Stomach (tissue), 4 donors: ENCODE measurements at regions not wholly inside any gene's neighbourhood (a gene's known extent, or its start where the extent isn't known, plus 50 kb on each side); places are given as distances from the start of the nearest gene placed in this dataset.

Source experiments
- CTCF ChIP-seq, 7 experiments: fragments of 450-650 bp in 4 of 7; fragments of 200-600 bp in 3 of 7; sonication (generic) in 3 of 7; IDR thresholded peaks; one replicate each; pipeline ENCODE4 v1.5.1; 2016 to 2019; ENCODE audit warnings: antibody characterized with exemption in 7 of 7, control low read depth in 2 of 7, mild to moderate bottlenecking in 1 of 7
- EP300 ChIP-seq: sonication (generic); formaldehyde crosslinking; IDR thresholded peaks from one replicate; pipeline ENCODE4 v1.6.1; 2017; ENCODE audit warnings: antibody characterized with exemption
- POLR2A ChIP-seq, 4 donors: fragments of 450-650 bp; IDR thresholded peaks; one replicate each; pipeline ENCODE4 v1.6.1; 2016; ENCODE audit warnings: antibody characterized with exemption in 4 of 4, control low read depth in 2 of 4, mild to moderate bottlenecking in 1 of 4, moderate library complexity in 1 of 4

GRCh38 chr11:81492923-81493445, 1240.7 kb downstream of the FAM181B start:
- no peak for TF ChIP-seq CTCF (IDR thresholded peaks at IDR 0.05)
- TF ChIP-seq POLR2A (IDR thresholded peaks at IDR 0.05), result no peak
- no peak for TF ChIP-seq EP300
